AG04449 (cell line): ENCODE measurements at regions not wholly inside any gene's neighbourhood (a gene's known extent, or its start where the extent isn't known, plus 50 kb on each side); places are given as distances from the start of the nearest gene placed in this dataset.

Experiments
- CTCF ChIA-PET: fragments of 350-600 bp; formaldehyde crosslinking; extraction: SDS; loops from one replicate; lab custom pipeline; 2021; ENCODE audit warnings: antibody characterized with exemption; lab: Yijun Ruan, JAX
- POLR2A ChIA-PET: fragments of 400-600, 350-600 bp; formaldehyde crosslinking; extraction: SDS; loops from one replicate; lab custom pipeline; 2020; ENCODE audit warnings: antibody characterized with exemption, inconsistent platforms; lab: Yijun Ruan, JAX
- DNase-seq: peaks from one replicate; pipeline ENCODE4 v3.0.0-alpha.2; 2010; ENCODE audit warnings: low read depth, low spot score
- H3K4me3 ChIP-seq: 2 replicates; pipeline ENCODE4 v1.5.1; 2011; ENCODE audit warnings: low read depth, mild to moderate bottlenecking, control low read depth, low read length
- TF ChIP-seq, protein P1 (sequence below): IDR thresholded peaks from one replicate; pipeline ENCODE4 v1.5.1; 2011; ENCODE audit warnings: mild to moderate bottlenecking, moderate library complexity, low read length, control low read depth, inconsistent platforms; ENCODE audit not compliant: insufficient read depth; ENCODE audit errors: missing control alignments

DNA sequence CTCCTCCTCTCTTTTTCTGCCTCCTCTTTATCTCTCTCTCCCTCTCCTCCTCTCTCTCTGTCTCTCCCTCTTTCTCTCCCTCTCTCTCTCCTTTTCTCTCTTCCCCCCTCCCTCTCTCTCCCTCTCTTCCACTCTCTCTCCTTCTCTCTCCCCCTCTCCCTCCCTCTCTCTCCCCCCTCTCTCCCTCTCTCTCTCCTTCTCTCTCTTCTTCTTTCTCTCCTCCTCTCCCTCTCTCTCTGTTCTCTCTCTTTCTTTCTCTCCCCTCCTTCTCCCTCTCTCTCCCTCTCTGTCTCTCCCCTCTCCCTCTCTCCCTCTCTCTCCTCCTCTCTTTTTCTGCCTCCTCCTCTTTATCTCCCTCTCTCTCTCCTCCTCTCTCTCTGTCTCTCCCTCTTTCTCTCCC, 197.4 kb downstream of the UQCRFS1 start:
- ChIA-PET POLR2A (interaction anchor here (0.7 kb wide), 1 partner anchor 111 kb away, joined by 3 read pairs; no protein-coding TSS in a partner anchor), CTCF (no interaction called here)
- TF ChIP-seq, protein P1, sequence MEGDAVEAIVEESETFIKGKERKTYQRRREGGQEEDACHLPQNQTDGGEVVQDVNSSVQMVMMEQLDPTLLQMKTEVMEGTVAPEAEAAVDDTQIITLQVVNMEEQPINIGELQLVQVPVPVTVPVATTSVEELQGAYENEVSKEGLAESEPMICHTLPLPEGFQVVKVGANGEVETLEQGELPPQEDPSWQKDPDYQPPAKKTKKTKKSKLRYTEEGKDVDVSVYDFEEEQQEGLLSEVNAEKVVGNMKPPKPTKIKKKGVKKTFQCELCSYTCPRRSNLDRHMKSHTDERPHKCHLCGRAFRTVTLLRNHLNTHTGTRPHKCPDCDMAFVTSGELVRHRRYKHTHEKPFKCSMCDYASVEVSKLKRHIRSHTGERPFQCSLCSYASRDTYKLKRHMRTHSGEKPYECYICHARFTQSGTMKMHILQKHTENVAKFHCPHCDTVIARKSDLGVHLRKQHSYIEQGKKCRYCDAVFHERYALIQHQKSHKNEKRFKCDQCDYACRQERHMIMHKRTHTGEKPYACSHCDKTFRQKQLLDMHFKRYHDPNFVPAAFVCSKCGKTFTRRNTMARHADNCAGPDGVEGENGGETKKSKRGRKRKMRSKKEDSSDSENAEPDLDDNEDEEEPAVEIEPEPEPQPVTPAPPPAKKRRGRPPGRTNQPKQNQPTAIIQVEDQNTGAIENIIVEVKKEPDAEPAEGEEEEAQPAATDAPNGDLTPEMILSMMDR: no peak
- no peak for DNase-seq
- no peak overlapping the region for H3K4me3 ChIP-seq

DNA sequence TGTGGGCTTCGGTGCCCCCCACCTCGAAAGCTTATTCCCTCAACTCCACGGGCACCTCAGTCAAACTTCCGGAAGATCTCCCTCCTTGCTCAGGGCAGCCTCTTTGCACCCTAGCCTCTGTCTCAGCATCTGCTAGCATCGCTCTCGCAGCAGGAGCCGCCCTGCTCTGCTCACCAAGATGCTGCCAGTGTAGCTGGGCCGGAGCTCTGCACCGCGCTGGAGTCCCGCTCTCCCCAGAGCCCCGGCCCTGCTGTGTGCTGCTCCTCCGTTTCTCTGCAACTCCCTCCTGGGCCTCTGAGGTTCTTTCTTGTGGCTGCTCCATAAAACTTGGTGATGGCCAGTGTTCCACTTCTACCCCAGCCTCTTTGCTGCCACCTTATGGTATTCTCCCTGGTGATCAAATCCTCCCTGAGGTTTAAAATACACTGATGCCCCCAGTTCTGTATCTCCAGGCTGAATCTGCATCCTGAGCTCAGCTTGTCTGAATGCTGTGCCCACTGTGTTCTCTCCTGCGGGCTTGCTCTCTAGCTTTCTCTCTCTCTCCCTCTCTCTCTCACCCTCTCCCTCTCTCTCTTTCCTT, 198.0 kb downstream of the UQCRFS1 start:
- no peak overlapping the region for H3K4me3 ChIP-seq
- TF ChIP-seq, protein P1: no peak
- ChIA-PET POLR2A (interaction anchor here (0.7 kb wide), 1 partner anchor 111 kb away, joined by 3 read pairs; no protein-coding TSS in a partner anchor), CTCF (no interaction called here)
- DNase-seq: no peak

GRCh38 chr19:29013988-29014387, 199.0 kb downstream of the UQCRFS1 start:
- TF ChIP-seq, protein P1: no peak
- ChIA-PET CTCF (interaction anchor here (0.7 kb wide), 1 partner anchor 17 kb away, joined by 3 read pairs; no protein-coding TSS in a partner anchor), POLR2A (no interaction called here)
- no peak overlapping the region for H3K4me3 ChIP-seq
- no peak for DNase-seq

- TF ChIP-seq, protein P1: no peak
- CTCF ChIA-PET: interaction anchor here (0.7 to 1.0 kb wide), 2 partner anchors 17 to 30 kb away, joined by 3 read pairs; no protein-coding TSS in a partner anchor
- POLR2A ChIA-PET: no interaction called here
- no peak for DNase-seq
- H3K4me3 ChIP-seq: no peak overlapping the region
These were observed 199.6 kb downstream of the UQCRFS1 start for GRCh38 chr19:29013325-29013724.

- DNase-seq: no peak
- no peak overlapping the region for H3K4me3 ChIP-seq
- CTCF ChIA-PET: interaction anchor here (1.0 kb wide), 1 partner anchor 29 kb away, joined by 3 read pairs; no protein-coding TSS in a partner anchor
- POLR2A ChIA-PET: no interaction called here
- TF ChIP-seq, protein P1: no peak
These were observed 200.5 kb downstream of the UQCRFS1 start for GRCh38 chr19:29012457-29012856.

- ChIA-PET CTCF (no interaction called here), POLR2A (no interaction called here)
- DNase-seq: no peak
- H3K4me3 ChIP-seq: no peak overlapping the region
- TF ChIP-seq, protein P1: no peak
These were observed 202.7 kb downstream of the UQCRFS1 start for GRCh38 chr19:29010276-29010675.
